ENCODE measurements at regions not wholly inside any gene's neighbourhood (a gene's known extent, or its start where the extent isn't known, plus 50 kb on each side); places are given as distances from the start of the nearest gene placed in this dataset.
"Not testable (repeated sequence)": the region's sequence is repeated elsewhere in the genome, so short reads cannot be mapped to it uniquely, and the experiment has no call there.

DNA sequence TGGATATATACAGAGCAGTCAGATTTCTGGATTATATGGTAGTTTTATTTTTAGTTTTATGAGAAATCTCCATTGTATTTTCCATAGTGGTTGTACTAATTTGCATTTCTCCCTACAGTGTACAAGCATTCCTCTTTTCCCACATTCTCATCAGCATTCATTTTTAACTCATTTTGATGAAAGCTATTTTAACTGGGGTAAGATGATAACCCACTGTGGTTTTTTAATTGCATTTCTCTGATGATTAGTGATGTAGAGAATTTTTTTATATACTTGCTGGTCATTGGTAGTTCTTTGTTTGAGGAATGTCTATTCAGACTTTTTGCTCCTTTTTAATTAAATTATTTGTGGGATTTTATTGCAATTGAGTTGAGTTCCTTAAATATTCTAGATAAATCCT, 903.6 kb downstream of the DIPK2A start:
- Mint-ChIP-seq H3K9me3 (no peaks in the 10 kb centered on the region), H3K36me3 (no peaks in the 10 kb centered on the region), H3K27me3 (peaks cover 17% of the 10 kb centered on the region), H3K27ac (no peak overlapping the region), H3K4me3 (no peak overlapping the region), H3K4me1 (ENCODE audit: unreplicated experiment) (no peaks in the 10 kb centered on the region)
- DNase-seq (ENCODE audit: extremely low spot score, unreplicated experiment): no peak
- TF ChIP-seq, protein P1, sequence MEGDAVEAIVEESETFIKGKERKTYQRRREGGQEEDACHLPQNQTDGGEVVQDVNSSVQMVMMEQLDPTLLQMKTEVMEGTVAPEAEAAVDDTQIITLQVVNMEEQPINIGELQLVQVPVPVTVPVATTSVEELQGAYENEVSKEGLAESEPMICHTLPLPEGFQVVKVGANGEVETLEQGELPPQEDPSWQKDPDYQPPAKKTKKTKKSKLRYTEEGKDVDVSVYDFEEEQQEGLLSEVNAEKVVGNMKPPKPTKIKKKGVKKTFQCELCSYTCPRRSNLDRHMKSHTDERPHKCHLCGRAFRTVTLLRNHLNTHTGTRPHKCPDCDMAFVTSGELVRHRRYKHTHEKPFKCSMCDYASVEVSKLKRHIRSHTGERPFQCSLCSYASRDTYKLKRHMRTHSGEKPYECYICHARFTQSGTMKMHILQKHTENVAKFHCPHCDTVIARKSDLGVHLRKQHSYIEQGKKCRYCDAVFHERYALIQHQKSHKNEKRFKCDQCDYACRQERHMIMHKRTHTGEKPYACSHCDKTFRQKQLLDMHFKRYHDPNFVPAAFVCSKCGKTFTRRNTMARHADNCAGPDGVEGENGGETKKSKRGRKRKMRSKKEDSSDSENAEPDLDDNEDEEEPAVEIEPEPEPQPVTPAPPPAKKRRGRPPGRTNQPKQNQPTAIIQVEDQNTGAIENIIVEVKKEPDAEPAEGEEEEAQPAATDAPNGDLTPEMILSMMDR (conservative IDR thresholded peaks at IDR 0.05): no peak

DNA sequence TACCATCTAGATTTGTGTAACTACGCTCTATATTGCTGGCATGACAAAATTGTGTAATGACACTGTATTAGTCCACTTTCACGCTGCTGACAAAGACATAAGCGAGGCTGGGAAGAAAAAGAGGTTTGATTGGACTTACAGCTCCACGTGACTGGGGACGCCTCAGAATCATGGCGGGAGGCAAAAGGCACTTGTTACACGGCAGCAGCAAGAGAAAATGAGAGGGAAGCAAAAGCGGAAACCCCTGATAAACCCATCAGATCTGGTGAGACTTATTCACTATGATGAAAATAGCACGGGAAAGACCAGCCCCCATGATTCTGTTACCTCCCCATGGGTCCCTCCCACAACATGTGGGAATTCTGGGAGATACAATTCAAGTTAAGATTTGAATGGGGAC, 905.7 kb downstream of the DIPK2A start:
- H3K4me1 Mint-ChIP-seq (ENCODE audit: unreplicated experiment): no peaks in the 10 kb centered on the region

DNA sequence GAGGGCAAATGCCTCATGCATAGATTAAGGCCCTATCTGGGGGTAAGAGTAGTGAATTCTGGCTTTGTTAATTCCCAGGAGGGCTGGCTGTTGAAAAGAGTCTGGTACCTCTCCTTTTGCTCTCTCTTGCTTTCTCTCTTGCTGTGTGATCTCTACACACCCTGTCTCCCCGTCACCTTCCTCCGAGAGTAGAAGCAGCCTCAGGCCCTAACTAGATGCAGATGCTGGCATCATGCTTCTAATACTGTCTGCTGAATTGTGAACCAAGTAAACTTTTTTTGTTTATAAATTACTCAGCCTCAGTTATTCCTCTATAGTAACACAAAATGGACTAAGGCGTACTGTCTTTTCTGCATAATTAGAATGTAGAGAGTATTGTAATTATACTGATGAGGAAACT, 908.1 kb downstream of the DIPK2A start:
- peaks cover 8% of the 10 kb centered on the region for H3K27me3 Mint-ChIP-seq
- no peak overlapping the region for H3K4me3 Mint-ChIP-seq
- H3K4me1 Mint-ChIP-seq (ENCODE audit: unreplicated experiment): no peaks in the 10 kb centered on the region
- H3K27ac Mint-ChIP-seq: no peak overlapping the region
- no peak for DNase-seq (ENCODE audit: extremely low spot score, unreplicated experiment)
- H3K36me3 Mint-ChIP-seq: no peaks in the 10 kb centered on the region
- TF ChIP-seq, protein P1 (conservative IDR thresholded peaks at IDR 0.05): no peak
- no peaks in the 10 kb centered on the region for H3K9me3 Mint-ChIP-seq

More for the DNA sequence above, 905.7 kb downstream of the DIPK2A start:
- Mint-ChIP-seq H3K4me3 (no peak overlapping the region), H3K36me3 (no peaks in the 10 kb centered on the region), H3K27me3 (peaks cover 10% of the 10 kb centered on the region), H3K27ac (no peak overlapping the region), H3K9me3 (no peaks in the 10 kb centered on the region)
- no peak for DNase-seq (ENCODE audit: extremely low spot score, unreplicated experiment)
- TF ChIP-seq, protein P1 (conservative IDR thresholded peaks at IDR 0.05): no peak

DNA sequence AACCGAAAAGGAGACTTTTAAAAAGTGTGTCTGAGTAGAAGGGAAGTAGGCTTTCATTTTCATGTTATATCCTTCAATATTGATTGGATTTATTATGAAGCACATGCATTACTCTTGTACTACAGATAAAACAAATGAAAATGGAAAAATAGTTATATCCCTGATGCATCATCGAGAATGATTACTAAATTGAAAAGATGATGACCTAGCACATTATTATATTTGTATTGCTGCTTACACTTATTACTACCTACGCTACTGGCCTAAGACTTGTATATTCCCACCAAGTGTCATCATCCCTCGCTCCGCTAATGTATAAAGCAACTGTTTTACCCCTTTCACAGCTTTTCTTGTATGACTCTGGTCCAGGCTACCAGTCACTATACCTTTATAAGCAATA, 922.4 kb downstream of the DIPK2A start:
- Mint-ChIP-seq H3K36me3 (no peaks in the 10 kb centered on the region), H3K4me3 (no peak overlapping the region), H3K9me3 (no peaks in the 10 kb centered on the region), H3K27me3 (no peaks in the 10 kb centered on the region), H3K27ac (no peak overlapping the region), H3K4me1 (ENCODE audit: unreplicated experiment) (no peaks in the 10 kb centered on the region)
- TF ChIP-seq, protein P1 (conservative IDR thresholded peaks at IDR 0.05): no peak
- no peak for DNase-seq (ENCODE audit: extremely low spot score, unreplicated experiment)

DNA sequence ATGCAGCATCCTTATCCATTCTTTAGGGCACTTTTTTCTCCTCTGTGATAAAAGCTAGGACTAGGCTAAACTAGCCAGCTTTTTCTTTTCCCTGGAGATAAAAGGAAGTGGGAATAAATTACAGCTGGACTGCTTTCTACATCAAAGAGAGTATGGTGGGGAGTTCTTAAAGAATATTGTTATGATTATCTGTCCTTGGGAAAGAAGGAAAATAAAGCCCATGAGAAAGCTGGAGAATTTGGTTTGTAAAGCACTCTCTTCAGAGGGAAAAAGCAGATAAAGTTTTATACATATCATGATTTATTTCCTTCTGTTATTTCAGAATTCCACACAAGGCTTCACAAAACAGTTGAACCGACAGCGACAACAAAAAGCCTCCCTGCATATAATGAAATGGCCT, 923.0 kb downstream of the DIPK2A start:
- no peak overlapping the region for H3K4me3 Mint-ChIP-seq
- no peaks in the 10 kb centered on the region for H3K9me3 Mint-ChIP-seq
- H3K36me3 Mint-ChIP-seq: no peaks in the 10 kb centered on the region
- DNase-seq (ENCODE audit: extremely low spot score, unreplicated experiment): no peak
- H3K4me1 Mint-ChIP-seq (ENCODE audit: unreplicated experiment): no peaks in the 10 kb centered on the region
- TF ChIP-seq, protein P1 (conservative IDR thresholded peaks at IDR 0.05): no peak
- H3K27me3 Mint-ChIP-seq: no peaks in the 10 kb centered on the region
- no peak overlapping the region for H3K27ac Mint-ChIP-seq

DNA sequence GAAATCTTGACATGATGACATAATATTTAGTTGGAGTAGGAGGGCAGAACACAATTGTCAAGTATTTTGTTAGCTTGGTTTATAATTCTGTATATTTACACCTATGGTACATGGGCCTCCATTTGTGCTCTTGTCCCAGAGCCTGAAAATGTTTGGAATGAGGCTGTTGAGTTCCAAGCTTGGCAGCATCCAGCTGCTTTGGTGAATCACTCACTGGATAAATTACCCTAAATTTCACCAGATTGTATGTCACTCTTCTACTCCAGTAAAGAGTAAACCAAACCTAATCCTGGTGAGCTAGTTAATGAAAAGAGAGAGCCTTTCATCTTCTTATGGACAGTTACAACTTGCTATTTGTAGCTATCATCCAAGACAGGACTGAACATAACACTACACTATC, 928.7 kb downstream of the DIPK2A start:
- TF ChIP-seq, protein P1 (conservative IDR thresholded peaks at IDR 0.05): no peak
- Mint-ChIP-seq H3K27ac (no peak overlapping the region), H3K27me3 (no peaks in the 10 kb centered on the region), H3K36me3 (no peaks in the 10 kb centered on the region), H3K4me1 (ENCODE audit: unreplicated experiment) (no peaks in the 10 kb centered on the region), H3K4me3 (no peak overlapping the region), H3K9me3 (peaks cover 14% of the 10 kb centered on the region)
- DNase-seq (ENCODE audit: extremely low spot score, unreplicated experiment): no peak

DNA sequence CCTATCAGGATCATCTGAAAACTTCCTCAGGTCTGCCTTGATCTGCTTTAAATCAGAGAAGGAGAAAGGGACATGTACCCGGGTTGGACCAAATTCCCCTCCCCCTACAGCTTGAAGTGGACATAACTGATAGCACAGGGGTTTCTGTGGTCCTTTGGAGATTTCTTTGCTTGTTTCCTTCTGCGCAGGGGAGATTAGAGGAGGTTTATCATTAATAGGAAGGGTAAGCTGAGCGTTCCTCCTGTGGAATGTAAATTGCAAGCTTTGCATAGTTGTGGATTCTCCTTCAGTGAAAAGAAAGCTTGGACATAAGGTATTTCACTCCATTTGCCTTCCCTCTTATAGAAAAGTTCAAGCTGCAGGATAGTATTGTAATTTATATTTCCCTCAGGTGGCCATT, 936.0 kb downstream of the DIPK2A start:
- H3K27me3 Mint-ChIP-seq; H3K4me3 Mint-ChIP-seq; H3K36me3 Mint-ChIP-seq; H3K4me1 Mint-ChIP-seq (ENCODE audit: unreplicated experiment); DNase-seq (ENCODE audit: extremely low spot score, unreplicated experiment); H3K27ac Mint-ChIP-seq: not testable (repeated sequence)
- peaks cover 21% of the 10 kb centered on the region for H3K9me3 Mint-ChIP-seq
